Left colon (tissue), 2 donors: ENCODE measurements at regions not wholly inside any gene's neighbourhood (a gene's known extent, or its start where the extent isn't known, plus 50 kb on each side); places are given as distances from the start of the nearest gene placed in this dataset.
A peak's percentile ranks its signal among the peaks of the same experiment; 100 is the strongest.
"Not testable (repeated sequence)": the region's sequence is repeated elsewhere in the genome, so short reads cannot be mapped to it uniquely, and the experiment has no call there.

ENCODE experiments used
- ATAC-seq: fragments of 200-7000 bp; cut with Tn5 transposase; one replicate; pipeline ENCODE4 v1.9.1; 2020; ENCODE audit warnings: mild to moderate bottlenecking, moderate library complexity
- DNase-seq, 2 donors: peaks; one replicate each; pipeline ENCODE4 v3.0.0-alpha.2; 2020
- intact Hi-C, 2 donors: fragments of 100-400 bp; cut with DNase I in 1 of 2; cut with micrococcal nuclease in 1 of 2; formaldehyde crosslinking; loops; one replicate each; pipeline versions ENCODE4 v1.11.2 to v1.14.0; 2022; cut with DNase I, micrococcal nuclease
- donor health status: DM: no; HTN: no; CAD: no.
- donor health status: DM: yes; HTN: yes; CAD: no.

GRCh38 chr5:91446880-91447279 is 63.8 kb upstream of the ARRDC3 start:
- ATAC-seq, intact Hi-C loops, DNase-seq: not testable (repeated sequence)

- intact Hi-C loops, result no loop called here
- ATAC-seq (no peak), DNase-seq (no peak)
Observed at GRCh38 chr5:91443761-91444467, 60.8 kb upstream of the ARRDC3 start.

GRCh38 chr5:91443023-91443422 is 59.9 kb upstream of the ARRDC3 start:
- no peak for DNase-seq
- intact Hi-C loops, result no loop called here
- no peak for ATAC-seq

DNA sequence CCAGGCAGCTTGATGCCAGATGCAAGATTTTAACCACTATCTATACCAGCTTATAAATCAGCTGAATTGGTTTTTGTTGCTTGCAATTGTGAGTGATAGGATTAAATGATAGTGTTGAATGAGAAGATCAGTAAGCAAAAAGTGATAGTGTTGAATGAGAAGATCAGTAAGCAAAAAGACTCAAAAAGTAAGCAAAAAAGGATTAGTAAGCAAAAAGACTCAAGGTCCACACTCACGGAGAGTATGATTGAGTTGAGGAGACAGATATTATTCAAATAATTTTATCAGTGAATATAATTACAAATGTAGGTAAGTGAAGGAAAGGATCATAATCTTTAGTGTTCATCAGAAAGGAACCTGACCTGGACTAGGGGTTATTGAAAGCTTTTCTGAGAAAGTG is 58.0 kb upstream of the ARRDC3 start:
- no peak for DNase-seq
- intact Hi-C loops, result no loop called here
- ATAC-seq, result no peak

DNA sequence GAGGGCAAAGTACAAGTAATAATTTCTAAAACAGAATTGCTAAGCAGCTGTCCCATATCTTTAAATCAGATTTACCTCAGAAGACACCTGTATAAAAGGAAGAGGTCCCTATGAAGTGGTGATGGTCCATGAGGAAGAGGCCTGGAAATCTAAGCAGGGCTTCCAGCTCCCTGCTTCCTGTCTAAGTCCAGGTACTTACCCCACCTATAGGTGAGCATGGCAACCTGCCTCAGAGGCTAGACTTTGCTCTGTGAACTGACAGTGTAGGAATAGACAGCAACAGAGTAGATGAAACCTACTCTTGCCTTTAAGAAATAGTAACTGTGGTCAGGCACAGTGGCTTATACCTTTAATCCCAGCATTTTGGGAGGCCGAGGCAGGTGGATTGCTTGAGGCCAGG is 55.8 kb upstream of the ARRDC3 start:
- ATAC-seq, result peak; percentile 100
- DNase-seq, result peak; percentile 31 to 34
- intact Hi-C loops, result no loop called here

- DNase-seq (no peak), ATAC-seq (no peak)
- intact Hi-C loops, result no loop called here
Observed at GRCh38 chr5:91436241-91436640, 53.1 kb upstream of the ARRDC3 start.

DNA sequence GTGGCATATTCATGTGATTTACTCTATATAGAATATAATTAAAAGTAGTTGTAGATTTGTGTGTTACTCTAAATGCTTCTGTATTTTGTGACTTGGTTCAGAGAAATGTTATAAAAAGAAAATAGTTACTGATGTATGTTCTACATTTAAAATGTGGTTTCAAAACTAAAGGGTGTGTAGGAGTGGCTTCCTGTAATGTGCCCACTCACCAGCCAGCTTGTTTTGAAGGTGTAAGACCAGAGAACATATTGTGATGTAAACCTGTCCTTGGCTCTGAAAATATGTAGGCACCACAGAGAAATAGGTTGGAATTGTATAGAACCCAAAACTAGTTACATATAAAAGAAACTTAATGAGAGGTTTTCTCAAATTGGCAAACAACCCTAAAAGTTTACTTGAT is 51.2 kb upstream of the ARRDC3 start:
- intact Hi-C loops, result no loop called here
- no peak for DNase-seq
- ATAC-seq, result no peak

DNA sequence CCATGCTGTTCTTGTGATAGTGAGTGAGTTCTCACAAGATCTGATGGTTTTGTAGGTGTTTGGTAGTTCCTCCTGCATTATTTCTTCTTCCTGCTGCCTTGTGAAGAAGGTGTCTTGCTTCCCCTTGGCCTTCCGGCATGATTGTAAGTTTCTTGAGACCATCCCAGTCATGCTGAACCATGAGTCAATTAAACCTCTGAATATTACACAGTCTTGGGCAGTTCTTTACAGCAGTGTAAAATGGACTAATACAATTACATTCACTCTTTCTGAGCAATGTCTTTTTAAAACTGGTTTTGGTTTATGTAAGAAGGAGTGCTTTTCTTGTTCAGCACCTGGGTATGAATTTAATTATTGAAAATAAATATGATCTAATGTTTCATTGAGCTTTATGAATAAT is 50.7 kb upstream of the ARRDC3 start:
- intact Hi-C loops, result no loop called here
- no peak for ATAC-seq

More for the DNA sequence above, 50.7 kb upstream of the ARRDC3 start:
- no peak for DNase-seq
